ENCODE measurements at regions not wholly inside any gene's neighbourhood (a gene's known extent, or its start where the extent isn't known, plus 50 kb on each side); places are given as distances from the start of the nearest gene placed in this dataset.

DNA sequence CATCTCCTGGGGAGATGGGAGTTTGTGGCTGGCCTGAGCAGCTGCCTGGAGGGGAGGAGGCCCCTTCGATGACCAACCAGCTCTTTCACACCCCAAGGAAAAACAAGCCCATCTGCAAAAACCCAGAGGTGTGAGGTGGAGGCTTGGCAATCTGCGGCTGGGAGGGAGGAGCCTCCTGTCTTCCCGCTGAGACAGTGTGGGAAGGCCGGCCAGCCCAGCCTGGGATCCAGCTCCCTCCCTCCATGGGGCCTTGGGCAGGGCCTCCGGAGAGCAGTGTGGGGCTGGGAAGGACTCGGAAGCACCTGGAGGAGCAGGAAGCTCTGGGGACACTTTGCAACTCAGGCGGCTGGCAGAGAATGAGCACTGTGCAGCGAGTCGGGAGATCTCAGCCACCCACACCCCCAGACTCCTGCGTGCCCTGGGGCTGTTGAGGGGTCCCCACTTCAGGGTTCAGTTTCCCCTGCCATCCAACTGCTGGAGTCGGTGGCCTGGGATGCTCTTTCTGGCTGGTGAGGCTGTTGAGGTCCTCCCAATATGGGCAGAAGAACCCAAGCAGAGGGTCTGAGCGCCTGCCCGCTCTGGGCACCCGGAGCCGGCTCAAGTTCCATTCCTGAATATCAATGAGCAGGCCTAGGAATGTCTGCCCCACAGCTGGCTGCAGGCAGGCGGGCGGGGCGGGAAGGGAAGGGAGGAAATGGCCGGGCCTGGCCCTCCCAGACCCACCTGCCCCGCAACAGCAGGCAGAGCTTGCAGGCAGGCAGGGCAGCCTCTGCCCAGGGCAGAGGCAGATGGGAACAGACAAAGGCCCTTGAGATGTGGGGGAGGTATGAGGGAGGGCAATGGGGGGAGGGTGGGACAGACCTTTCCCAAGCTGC is 101.1 kb downstream of the FGF18 start:
- H3K36me3 ChIP-seq: no peaks in the 10 kb centered on the region
- TF ChIP-seq, protein P1, sequence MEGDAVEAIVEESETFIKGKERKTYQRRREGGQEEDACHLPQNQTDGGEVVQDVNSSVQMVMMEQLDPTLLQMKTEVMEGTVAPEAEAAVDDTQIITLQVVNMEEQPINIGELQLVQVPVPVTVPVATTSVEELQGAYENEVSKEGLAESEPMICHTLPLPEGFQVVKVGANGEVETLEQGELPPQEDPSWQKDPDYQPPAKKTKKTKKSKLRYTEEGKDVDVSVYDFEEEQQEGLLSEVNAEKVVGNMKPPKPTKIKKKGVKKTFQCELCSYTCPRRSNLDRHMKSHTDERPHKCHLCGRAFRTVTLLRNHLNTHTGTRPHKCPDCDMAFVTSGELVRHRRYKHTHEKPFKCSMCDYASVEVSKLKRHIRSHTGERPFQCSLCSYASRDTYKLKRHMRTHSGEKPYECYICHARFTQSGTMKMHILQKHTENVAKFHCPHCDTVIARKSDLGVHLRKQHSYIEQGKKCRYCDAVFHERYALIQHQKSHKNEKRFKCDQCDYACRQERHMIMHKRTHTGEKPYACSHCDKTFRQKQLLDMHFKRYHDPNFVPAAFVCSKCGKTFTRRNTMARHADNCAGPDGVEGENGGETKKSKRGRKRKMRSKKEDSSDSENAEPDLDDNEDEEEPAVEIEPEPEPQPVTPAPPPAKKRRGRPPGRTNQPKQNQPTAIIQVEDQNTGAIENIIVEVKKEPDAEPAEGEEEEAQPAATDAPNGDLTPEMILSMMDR (IDR thresholded peaks at IDR 0.05): no peak
- no peak for TF ChIP-seq POLR2A (IDR thresholded peaks at IDR 0.05)
- no peaks in the 10 kb centered on the region for H3K9me3 ChIP-seq
- no peaks in the 10 kb centered on the region for H3K27me3 ChIP-seq
- no peak overlapping the region for H3K27ac ChIP-seq
- H3K4me1 ChIP-seq: no peaks in the 10 kb centered on the region
- intact Hi-C loops (cut with DNase I): no loop called here
- H3K4me3 ChIP-seq: no peak overlapping the region
- DNase-seq (no peak), ATAC-seq (no peak)
- WGBS (ENCODE audit: insufficient coverage, low coverage, low lambda C conversion rate, missing lambda C conversion rate): 43% methylated on average over 5 of the region's 20 CpGs

DNA sequence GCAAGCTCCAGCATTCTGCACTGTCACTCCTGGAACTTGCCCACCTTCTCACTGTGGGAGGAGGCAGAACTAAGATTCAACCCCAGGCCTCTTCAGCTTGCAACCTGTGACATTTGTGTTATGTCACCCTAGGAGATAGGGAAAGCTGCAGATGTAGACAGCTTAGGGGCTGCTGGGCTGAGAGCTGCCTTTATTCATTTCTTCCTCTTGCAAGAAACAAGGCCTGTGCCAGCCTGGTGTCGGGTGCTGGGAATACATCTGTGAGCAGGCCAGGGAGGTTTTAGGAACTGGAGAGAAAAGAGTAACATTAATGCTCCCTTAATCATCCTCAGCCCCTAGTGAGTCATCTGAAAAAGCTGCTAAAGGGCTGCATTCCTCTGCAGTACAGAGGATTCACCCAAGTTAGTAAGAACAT is 101.8 kb downstream of the FGF18 start:
- Histone ChIP-seq H3K27ac (no peak overlapping the region), H3K4me1 (no peaks in the 10 kb centered on the region), H3K27me3 (no peaks in the 10 kb centered on the region), H3K9me3 (no peaks in the 10 kb centered on the region), H3K36me3 (no peaks in the 10 kb centered on the region), H3K4me3 (no peak overlapping the region)
- WGBS (ENCODE audit: insufficient coverage, low coverage, low lambda C conversion rate, missing lambda C conversion rate): 50% methylated on average over 1 of the region's 1 CpG
- DNase-seq: no peak
- TF ChIP-seq POLR2A (IDR thresholded peaks at IDR 0.05): no peak
- TF ChIP-seq, protein P1 (IDR thresholded peaks at IDR 0.05): no peak
- intact Hi-C loops (cut with DNase I): no loop called here
- ATAC-seq: no peak

DNA sequence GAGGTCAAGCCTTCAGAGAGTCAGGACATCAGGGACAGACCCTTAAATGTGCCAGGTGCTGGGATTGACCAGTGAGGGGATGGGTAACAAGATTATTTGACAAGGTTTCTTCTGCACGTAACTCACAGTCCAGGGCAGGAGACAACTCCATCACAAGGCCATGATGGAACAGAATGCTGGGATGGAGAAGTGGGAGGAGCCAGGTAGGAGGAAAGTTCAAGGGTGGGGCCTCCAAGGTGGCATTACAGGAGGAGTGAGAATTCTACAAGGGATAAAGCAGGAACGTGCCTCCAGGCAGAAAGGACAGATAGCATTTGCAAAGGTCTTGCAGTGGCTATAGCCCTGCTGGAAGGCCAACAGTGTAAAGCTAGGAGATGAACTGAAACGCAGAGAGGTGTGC is 102.2 kb downstream of the FGF18 start:
- intact Hi-C loops (cut with DNase I): no loop called here
- WGBS (ENCODE audit: insufficient coverage, low coverage, low lambda C conversion rate, missing lambda C conversion rate): 80% methylated on average over 3 of the region's 3 CpGs
- Histone ChIP-seq H3K36me3 (no peaks in the 10 kb centered on the region), H3K9me3 (no peaks in the 10 kb centered on the region), H3K27me3 (no peaks in the 10 kb centered on the region), H3K27ac (no peak overlapping the region), H3K4me3 (no peak overlapping the region), H3K4me1 (no peaks in the 10 kb centered on the region)
- no peak for DNase-seq
- TF ChIP-seq, protein P1 (IDR thresholded peaks at IDR 0.05): no peak
- TF ChIP-seq POLR2A (IDR thresholded peaks at IDR 0.05): no peak
- no peak for ATAC-seq

DNA sequence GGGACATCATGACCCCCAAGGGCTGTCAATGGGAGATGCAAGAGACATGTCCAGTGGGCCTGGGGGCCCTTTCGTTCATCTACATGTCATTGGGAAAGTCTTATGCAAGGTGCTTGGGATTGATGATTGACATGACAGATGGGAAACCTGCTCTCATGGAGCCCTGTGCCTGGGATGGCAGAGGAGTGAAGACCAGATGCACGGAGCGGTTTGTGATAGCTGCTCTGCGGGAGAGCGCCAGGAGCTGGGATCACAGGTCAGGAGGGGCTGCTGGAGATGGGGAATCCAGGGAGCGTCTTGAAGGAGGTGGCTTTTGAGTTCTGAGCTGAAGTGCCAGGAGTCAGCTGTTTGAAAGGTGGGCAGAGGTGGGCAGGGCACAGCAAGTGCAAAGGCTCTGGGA is 104.3 kb downstream of the FGF18 start:
- H3K27me3 ChIP-seq: no peaks in the 10 kb centered on the region
- H3K4me1 ChIP-seq: no peaks in the 10 kb centered on the region
- H3K4me3 ChIP-seq: no peak overlapping the region
- WGBS (ENCODE audit: insufficient coverage, low coverage, low lambda C conversion rate, missing lambda C conversion rate): 66% methylated on average over 6 of the region's 6 CpGs
- no peak for ATAC-seq
- H3K9me3 ChIP-seq: no peaks in the 10 kb centered on the region
- DNase-seq: no peak
- H3K36me3 ChIP-seq: no peaks in the 10 kb centered on the region
- intact Hi-C loops (cut with DNase I): no loop called here
- no peak overlapping the region for H3K27ac ChIP-seq
- TF ChIP-seq POLR2A (IDR thresholded peaks at IDR 0.05): no peak
- TF ChIP-seq, protein P1 (IDR thresholded peaks at IDR 0.05): no peak

Measured in right lobe of liver (tissue), 6 donors.